GM18951 (cell line): ENCODE measurements at regions not wholly inside any gene's neighbourhood (a gene's known extent, or its start where the extent isn't known, plus 50 kb on each side); places are given as distances from the start of the nearest gene placed in this dataset.
"Not testable (repeated sequence)": the region's sequence is repeated elsewhere in the genome, so short reads cannot be mapped to it uniquely, and the experiment has no call there.

Experiments
- POLR2A ChIP-seq: IDR thresholded peaks from 4 replicates; pipeline ENCODE4 v1.6.1; 2011; ENCODE audit warnings: mild to moderate bottlenecking; ENCODE audit not compliant: insufficient read length, insufficient read depth; ENCODE audit errors: extremely low read depth
- in situ Hi-C: fragments of 300-500 bp; cut with MboI; formaldehyde crosslinking; loops from one replicate; pipeline ENCODE4 v1.12.0; 2022; ENCODE audit warnings: low sequenced_read_pairs, mixed read lengths, inconsistent platforms; ENCODE audit not compliant: unreplicated experiment

DNA sequence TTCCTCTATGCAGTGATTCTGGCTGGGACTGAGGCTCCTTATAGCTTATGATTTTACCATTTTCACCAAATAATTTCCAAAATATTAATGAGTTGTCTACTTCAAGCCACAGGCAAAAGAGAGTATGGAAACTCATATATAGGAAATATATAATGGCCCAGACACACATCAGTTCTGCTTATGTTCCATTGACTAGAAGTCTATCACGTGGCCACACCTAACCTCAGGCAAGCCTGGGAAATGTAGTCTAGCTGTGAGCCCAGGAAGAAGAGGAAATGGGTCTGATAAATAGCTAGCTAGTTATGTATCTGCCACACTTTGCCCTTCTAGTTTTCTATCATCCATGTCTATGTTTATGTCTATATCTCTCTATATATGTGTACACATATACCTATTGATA, 195.1 kb downstream of the OTOL1 start:
- in situ Hi-C loops, result no loop called here
- TF ChIP-seq POLR2A, result no peak

DNA sequence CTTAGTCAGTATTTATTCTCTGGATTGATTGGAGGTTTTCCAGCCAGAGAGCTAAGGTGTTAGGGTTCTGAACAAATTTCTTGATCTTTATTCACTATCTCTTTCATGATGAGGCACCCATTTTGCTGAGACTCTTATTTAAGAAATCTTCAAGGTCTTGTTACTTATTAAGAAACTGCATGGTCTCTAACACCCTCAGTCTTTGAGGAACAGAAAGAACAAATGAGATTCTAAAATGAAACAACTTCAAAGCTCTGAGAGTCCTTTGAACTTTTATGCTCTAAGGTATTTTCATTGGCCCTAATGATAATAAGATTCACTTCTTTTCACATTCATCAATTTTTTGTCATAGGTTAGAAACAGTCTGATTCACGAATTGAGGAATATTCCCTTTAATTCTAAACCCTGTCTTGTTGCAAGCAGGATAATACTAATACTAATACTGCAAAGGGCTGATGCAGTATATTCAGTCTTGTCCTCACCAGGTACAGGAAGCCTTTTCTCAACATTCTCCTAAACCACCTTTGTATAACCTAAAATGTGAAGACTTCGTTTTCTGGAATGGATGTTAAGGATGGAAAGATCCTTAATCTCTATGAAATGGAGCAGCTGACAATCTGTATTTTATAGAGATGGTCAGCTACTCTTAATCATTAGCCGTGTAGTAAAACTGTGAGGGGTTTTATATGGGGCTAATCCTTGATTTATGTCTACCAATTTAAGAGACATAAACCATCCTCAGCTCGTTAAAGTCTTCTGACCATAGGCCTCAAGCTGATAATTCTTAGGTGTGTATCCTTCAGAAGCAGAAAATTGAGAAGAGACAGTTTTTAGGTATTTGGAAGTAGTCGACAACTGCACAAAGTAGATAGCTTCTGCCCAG, 198.3 kb downstream of the OTOL1 start:
- TF ChIP-seq POLR2A, result no peak
- in situ Hi-C loops, result no loop called here

DNA sequence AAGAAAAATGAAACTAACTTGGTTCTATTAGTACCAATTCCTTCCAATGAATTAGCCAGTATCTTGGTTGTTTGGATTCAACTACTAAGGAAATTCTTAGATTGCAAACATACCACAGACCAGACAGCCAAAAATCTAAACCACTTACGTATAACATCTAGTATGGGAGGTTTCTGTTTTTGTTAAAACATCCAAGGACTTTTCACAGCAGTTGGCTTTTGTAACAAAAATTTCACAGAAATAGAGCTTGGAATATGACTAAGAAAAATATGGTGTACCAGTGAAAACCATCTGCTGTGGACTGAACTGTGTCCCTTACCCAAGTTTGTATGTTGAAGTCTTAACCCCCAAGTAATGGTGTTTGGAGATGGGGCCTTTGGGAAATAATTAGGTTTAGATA, 199.2 kb downstream of the OTOL1 start:
- TF ChIP-seq POLR2A, result no peak
- in situ Hi-C loops, result no loop called here

DNA sequence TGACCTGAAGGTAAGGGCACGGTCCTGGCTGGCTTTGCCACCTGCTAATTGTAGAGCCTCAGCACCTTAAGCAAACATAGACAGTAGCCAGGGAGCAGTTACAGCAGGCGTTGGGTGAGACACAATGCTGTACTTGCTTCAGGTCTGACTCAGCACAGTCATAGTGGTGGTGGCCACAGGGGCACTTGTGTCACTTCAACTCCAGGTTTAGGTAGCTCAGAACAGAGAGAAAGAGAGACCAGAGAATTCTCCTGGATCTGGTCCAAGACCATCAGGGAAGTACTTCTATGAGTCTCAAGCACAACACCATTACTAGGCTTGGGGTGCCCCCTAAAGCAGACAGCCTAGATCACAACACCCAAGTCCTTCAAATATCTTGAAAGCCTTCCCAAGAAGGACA, 204.4 kb downstream of the OTOL1 start:
- in situ Hi-C loops, result no loop called here
- TF ChIP-seq POLR2A, result no peak

DNA sequence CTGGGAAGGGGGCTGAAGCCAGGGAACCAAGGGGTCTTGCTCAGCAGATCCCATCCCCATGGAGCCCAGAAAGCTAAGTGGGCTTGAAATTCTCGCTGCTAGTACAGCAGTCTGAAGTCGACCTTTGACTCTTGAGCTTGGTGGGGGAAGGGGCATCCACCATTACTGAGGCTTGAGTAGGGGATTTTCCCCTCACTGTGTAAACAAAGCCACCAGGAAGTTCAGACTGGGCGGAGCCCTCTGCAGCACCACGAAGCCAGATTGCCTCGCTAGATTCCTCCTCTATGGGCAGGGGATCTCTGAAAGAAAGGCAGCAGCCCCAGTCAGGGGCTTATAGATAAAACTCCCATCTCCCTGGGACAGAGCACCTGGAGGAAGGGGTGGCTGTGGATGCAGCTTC, 210.6 kb downstream of the OTOL1 start:
- in situ Hi-C loops, result not testable (repeated sequence)

DNA sequence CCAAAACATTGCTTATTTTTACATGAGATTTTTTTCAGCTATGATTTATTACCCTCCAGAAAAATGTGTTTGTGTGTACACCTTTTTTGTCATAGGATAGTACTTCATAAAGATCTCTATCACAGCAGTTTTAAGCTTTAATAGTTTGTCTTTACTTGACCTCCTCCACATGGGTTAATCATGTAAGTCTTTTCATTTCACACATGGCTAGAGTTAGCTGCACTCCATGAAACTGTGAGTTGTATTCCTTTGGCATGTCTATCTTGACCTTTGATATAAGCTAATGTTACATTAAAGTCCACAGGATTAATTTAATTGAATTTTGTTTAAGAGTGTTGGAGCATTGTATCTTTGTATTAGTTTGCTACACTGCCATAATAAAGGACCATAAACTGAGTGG, 217.1 kb downstream of the OTOL1 start:
- no peak for TF ChIP-seq POLR2A
- in situ Hi-C loops, result no loop called here

DNA sequence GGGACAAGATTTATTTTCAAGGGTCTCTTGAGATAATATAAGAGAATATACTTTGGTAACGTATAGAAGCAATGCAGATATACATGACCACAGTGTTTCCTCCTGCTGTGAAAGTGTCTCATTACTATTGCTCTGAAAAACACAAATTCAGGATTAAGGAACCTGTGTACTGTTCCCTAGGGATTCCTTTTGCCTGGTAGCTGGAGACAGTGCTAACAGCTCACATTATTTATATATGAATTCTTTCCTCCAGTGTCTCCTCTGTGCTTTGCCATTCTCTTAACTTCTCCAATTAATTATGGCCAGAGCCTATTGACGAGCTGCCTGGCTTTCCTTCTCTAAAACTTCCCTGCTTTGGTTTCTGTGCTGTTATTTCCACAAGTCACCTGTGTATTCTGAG, 235.4 kb downstream of the OTOL1 start:
- TF ChIP-seq POLR2A, result no peak
- in situ Hi-C loops, result no loop called here

DNA sequence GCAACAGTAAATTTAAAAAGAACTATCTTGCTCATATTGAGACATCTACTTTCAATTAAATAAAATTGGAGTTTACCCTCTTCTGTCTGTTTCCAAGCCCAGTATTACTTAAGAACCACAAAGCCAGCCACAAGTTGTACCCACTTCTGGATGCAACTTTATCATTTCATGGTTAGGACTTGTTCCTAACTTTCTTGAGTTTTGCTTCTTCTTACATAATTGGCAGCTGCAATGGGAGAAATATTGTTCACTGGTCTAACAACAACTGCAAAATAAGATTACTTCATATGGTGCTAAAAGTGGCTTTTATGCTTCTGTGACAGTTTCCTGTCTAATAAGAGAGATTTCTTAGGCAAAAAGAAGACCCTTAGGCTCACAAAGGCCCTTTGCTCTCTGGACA, 240.6 kb downstream of the OTOL1 start:
- TF ChIP-seq POLR2A, result no peak
- in situ Hi-C loops, result no loop called here

DNA sequence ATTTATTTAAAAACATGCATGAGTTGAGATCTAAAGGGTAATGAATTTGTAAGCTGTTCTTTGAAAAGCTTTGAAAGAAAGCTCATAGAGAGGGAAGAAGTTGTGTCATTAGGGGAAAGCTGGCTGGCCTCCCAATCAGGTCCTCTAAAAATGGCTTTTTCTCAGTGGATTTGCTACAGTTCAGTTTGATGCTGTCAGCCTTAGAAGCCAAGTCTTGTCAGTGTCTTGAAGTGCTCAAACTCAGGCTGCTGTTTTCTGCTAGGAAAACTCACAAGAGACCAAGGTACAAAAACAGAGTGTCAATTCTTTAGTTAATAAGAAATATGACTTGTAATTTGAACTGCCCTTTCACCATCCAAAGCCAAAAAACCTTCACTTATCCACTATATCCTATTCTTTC, 243.8 kb downstream of the OTOL1 start:
- TF ChIP-seq POLR2A, result no peak
- in situ Hi-C loops, result no loop called here

DNA sequence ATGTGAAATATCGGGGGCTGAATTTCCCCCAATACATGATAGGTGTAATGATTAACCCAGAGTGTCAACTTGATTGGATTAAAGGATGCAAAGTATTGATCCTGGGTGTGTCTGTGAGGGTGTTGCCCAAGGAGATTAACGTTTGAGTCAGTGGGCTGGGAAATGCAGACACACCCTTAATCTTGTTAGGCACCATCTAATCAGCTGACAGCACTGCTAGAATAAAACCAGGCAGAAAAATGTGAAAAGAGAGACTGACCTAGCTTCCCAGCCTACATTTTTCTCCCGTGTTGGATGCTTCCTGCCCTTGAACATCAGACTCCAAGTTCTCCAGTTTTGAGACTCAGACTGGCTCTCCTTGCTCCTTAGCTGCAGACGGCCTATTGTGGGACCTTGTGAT, 247.8 kb downstream of the OTOL1 start:
- in situ Hi-C loops, result no loop called here
- no peak for TF ChIP-seq POLR2A

DNA sequence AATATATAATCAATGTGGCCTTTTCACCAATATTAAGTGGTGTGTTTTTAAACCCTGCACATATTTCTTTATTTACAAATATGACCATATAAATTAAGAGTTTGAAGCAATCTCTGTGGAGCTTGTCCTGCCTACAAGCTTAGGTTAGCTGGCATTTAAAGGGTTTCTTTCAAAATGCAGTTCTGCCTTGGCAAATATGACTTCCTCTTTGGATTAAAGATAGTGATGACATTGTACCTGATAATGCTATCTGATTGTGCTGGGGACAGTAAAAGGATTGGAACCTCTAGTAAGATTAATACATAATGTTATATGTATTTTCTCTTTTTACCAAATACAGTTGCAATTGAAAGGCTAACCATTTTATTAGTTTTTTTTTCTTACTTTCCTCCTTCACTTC, 249.1 kb downstream of the OTOL1 start:
- in situ Hi-C loops, result no loop called here
- no peak for TF ChIP-seq POLR2A

DNA sequence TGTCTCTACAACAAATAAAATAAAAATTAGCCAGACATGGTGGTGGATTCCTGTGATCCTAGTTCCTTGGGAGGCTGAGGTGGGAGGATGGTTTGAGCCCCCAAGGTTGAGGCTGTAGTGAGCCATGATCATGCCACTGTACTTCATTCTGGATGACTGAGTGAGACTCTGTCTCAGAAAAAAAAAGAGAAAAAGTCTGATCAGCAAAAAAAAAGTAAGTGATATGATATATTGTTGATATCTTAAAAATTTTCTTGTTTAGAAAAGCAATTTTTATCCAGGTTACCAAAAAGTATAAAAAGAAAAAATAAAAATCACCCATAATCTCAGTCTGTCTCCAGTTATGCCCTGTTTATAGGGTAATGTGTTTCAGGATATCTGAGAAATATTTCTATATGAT, 251.4 kb downstream of the OTOL1 start:
- in situ Hi-C loops, result no loop called here
- no peak for TF ChIP-seq POLR2A

DNA sequence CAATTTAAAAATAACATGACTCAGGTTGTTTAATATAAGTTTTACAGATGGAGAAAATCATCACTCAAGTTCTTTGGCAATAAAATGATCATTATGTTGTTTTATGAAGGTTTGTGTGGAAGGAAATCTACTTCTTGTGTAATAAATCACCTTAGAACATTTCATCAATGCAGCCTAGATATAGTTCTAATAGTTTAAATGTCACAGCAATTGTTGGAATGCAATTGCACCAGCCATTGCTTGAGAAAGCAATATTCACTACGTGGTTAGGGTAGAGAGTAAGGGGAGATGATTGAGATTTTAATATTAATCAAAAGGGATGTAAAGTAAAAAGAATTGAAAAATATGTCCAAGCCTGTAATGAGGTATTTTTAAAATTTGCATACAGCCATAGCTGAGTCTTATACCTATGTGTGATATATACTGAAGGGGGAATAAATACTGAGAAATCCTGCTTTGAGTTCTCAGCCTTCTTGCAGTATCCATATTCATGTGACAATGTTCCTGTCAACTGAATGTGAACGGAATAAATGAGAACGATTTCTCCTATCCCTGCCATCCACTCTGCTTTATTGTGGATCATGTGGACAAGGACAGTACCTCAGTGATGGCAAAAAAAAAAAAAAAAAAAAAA, 257.9 kb downstream of the OTOL1 start:
- TF ChIP-seq POLR2A, result no peak
- in situ Hi-C loops, result no loop called here

DNA sequence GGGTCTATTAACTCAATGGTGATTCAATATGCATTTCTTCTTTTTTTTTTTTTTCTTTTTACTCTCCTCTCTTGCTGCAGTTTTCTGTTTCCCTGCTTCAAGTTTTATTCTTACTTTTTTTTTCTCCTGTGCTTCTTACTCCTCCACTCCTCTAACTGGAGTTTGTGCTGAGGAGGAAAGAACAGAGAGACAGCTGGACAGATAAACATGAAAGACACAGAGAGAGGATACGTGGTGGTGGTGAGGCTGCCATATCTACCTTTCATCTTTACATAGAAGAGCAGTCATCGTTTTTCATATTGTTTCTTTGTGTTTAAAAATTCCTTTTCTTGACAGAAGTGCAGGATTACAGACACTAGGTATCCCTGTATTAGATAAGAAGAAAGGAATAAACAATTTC, 262.8 kb downstream of the OTOL1 start:
- in situ Hi-C loops, result no loop called here
- no peak for TF ChIP-seq POLR2A
